PC-9 (cell line): ENCODE measurements at regions not wholly inside any gene's neighbourhood (a gene's known extent, or its start where the extent isn't known, plus 50 kb on each side); places are given as distances from the start of the nearest gene placed in this dataset.

Source experiments
- EZH2 ChIP-seq: fragments of 200-600 bp; sonication (generic); IDR thresholded peaks from 2 replicates; pipeline ENCODE4 v1.8.0; 2017; ENCODE audit warnings: antibody characterized with exemption, low read depth
- TF ChIP-seq, protein P1 (sequence below): fragments of 200-600 bp; sonication (generic); conservative IDR thresholded peaks from 2 replicates; pipeline ENCODE4 v1.6.1; 2017; ENCODE audit warnings: mixed run types, antibody characterized with exemption, mild to moderate bottlenecking, moderate library complexity

DNA sequence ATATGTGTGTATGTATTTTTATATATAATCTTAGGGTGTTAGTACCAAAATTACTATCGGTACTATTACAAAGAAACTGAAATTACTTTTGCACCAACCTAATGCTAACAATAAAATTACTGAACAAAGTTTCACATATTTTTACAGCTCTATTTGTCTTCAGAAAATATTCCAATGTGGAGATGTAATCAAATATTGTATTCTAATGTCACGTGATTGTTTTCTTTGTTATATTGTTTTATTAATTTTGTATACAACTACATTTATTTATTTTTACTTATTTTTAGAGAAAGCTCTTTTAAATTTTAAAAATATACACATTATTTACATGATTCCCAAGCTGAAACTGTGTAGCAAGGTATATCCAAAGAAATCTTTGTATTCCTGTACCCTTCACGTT is 227.1 kb upstream of the KLF12 start:
- TF ChIP-seq, protein P1, sequence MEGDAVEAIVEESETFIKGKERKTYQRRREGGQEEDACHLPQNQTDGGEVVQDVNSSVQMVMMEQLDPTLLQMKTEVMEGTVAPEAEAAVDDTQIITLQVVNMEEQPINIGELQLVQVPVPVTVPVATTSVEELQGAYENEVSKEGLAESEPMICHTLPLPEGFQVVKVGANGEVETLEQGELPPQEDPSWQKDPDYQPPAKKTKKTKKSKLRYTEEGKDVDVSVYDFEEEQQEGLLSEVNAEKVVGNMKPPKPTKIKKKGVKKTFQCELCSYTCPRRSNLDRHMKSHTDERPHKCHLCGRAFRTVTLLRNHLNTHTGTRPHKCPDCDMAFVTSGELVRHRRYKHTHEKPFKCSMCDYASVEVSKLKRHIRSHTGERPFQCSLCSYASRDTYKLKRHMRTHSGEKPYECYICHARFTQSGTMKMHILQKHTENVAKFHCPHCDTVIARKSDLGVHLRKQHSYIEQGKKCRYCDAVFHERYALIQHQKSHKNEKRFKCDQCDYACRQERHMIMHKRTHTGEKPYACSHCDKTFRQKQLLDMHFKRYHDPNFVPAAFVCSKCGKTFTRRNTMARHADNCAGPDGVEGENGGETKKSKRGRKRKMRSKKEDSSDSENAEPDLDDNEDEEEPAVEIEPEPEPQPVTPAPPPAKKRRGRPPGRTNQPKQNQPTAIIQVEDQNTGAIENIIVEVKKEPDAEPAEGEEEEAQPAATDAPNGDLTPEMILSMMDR: no peak
- no peak for TF ChIP-seq EZH2
